Right cardiac atrium (tissue), 5 donors: ENCODE measurements at regions not wholly inside any gene's neighbourhood (a gene's known extent, or its start where the extent isn't known, plus 50 kb on each side); places are given as distances from the start of the nearest gene placed in this dataset.

Experiments used
- ATAC-seq, 2 donors: fragments of 200-7000 bp; cut with Tn5 transposase; one replicate each; pipeline versions ENCODE4 v1.8.0 to v1.9.1; 2020; ENCODE audit warnings: moderate library complexity in 2 of 2, mild to moderate bottlenecking in 1 of 2
- DNase-seq, 3 donors: peaks; one replicate each; pipeline ENCODE4 v3.0.0-alpha.2; 2020
- H3K27ac ChIP-seq: one replicate; pipeline ENCODE4 v1.5.1; 2013; ENCODE audit warnings: mild to moderate bottlenecking, low read length, control low read depth, moderate library complexity
- H3K27me3 ChIP-seq: one replicate; pipeline ENCODE4 v1.6.1; 2013; ENCODE audit not compliant: control insufficient read depth, insufficient read depth
- H3K4me1 ChIP-seq: one replicate; pipeline ENCODE4 v1.6.1; 2013; ENCODE audit warnings: low read length; ENCODE audit not compliant: control insufficient read depth, insufficient read depth
- H3K4me3 ChIP-seq: one replicate; pipeline ENCODE4 v1.5.1; 2013; ENCODE audit warnings: low read length, control low read depth
- H3K9me3 ChIP-seq: one replicate; pipeline ENCODE4 v1.6.1; 2013; ENCODE audit warnings: low read length; ENCODE audit not compliant: control insufficient read depth
- WGBS: extraction: QIAGEN DNeasy Blood & Tissue Kit; methylation state at CpG from one replicate; pipeline ENCODE4 v1.1.7; 2013; 5-methylcytosine and 5-hydroxymethylcytosine counted together
- intact Hi-C, 4 donors: fragments of 100-400 bp; cut with DNase I; formaldehyde crosslinking; loops; one replicate each; pipeline versions ENCODE4 v1.11.0 to v1.14.0; 2022 to 2023
- donor health status: healthy with polysubstance abuse.
- donor health status: DM: no; HTN: yes; CAD: no.
- donor health status: DM: no; HTN: no; CAD: no.
- donor health status: DM: no; HTN: yes; CAD: no; lungs with severe emphysema.
- donor health status: DM: yes; HTN: yes; CAD: no.

- Histone ChIP-seq H3K4me3 (no peak overlapping the region), H3K9me3 (no peaks in the 10 kb centered on the region), H3K27me3 (no peaks in the 10 kb centered on the region), H3K4me1 (peaks cover 2% of the 10 kb centered on the region), H3K27ac (no peak overlapping the region)
- WGBS = 85% methylated on average over 2 of the region's 2 CpGs
- no peak for ATAC-seq
- DNase-seq = no peak
- intact Hi-C loops = loop anchor here in 3 of 4 donors (5.0 to 10.0 kb wide), 2 partner anchors 399 to 402 kb away; partner anchors contain the start of genes BRCA2 (in 1 of the 3) and ZAR1L (in 1 of the 3)
Observed at GRCh38 chr13:31912647-31913401, 118.8 kb upstream of the FRY start.

GRCh38 chr13:31913459-31913858, 118.1 kb upstream of the FRY start:
- no peak for ATAC-seq
- WGBS = 98% methylated on average over 2 of the region's 2 CpGs

DNA sequence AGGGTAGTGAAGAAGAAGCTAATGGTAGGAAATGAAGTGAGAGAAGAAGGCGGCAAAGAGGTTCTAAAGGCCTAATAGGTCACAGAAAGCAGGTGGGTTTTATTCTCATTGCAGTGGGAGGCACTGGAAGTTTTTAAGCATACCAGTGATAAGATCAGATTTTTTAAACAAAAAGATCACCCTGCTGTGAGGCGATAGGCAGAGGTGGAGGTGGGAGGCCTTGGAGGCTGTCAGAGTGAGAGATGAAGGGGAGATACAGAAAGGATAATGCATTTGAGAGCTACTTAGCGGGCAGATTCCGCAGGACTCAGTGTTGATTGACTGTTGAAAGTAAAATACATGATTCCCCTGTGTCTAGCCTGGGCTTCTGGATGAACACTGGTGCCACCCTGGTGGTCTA, 116.7 kb upstream of the FRY start:
- Histone ChIP-seq H3K27ac (no peak overlapping the region), H3K4me3 (no peak overlapping the region), H3K4me1 (peaks cover 2% of the 10 kb centered on the region), H3K27me3 (no peaks in the 10 kb centered on the region), H3K9me3 (no peaks in the 10 kb centered on the region)
- WGBS = 97% methylated on average over 4 of the region's 4 CpGs
- ATAC-seq = no peak
- intact Hi-C loops = loop anchor here in 3 of 4 donors (5.0 to 10.0 kb wide), 2 partner anchors 397 to 400 kb away; partner anchors contain the start of genes BRCA2 (in 1 of the 3) and ZAR1L (in 1 of the 3)
- DNase-seq = no peak

More at GRCh38 chr13:31913459-31913858, 118.1 kb upstream of the FRY start:
- no peak overlapping the region for H3K4me3 ChIP-seq
- no peak for DNase-seq
- H3K27me3 ChIP-seq = no peaks in the 10 kb centered on the region
- intact Hi-C loops = loop anchor here in 3 of 4 donors (5.0 to 10.0 kb wide), 2 partner anchors 399 to 401 kb away; partner anchors contain the start of genes BRCA2 (in 1 of the 3) and ZAR1L (in 1 of the 3)
- peaks cover 2% of the 10 kb centered on the region for H3K4me1 ChIP-seq
- H3K27ac ChIP-seq = no peak overlapping the region
- no peaks in the 10 kb centered on the region for H3K9me3 ChIP-seq

- DNase-seq (no peak), ATAC-seq (no peak)
- 77% methylated on average over 2 of the region's 2 CpGs for WGBS
- Histone ChIP-seq H3K27ac (no peak overlapping the region), H3K9me3 (no peaks in the 10 kb centered on the region), H3K4me3 (no peak overlapping the region), H3K27me3 (no peaks in the 10 kb centered on the region), H3K4me1 (no peaks in the 10 kb centered on the region)
- intact Hi-C loops = loop anchor here in 1 of 4 donors (10.0 kb wide), 1 partner anchor 396 kb away; the partner anchor contains the start of genes BRCA2 and ZAR1L
Observed at GRCh38 chr13:31918707-31919106, 112.9 kb upstream of the FRY start.

DNA sequence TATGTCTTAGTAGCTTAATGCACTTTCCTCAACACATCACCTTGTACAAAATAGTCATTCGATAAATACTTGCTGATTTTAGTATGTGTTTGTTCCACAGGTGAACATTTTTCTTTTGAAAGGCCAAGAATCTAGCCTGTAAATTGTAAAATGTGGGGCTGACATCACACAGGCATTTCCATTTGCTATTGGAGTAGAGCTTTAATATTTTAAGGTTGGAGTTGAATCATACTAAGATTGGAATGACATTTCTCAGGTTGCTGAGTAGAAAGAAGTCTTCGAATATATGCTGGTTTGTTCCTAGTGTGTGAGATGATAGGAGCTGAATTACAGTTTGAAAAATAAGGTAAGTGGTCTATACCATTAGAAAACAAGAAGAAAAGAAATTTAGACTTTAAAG, 112.3 kb upstream of the FRY start:
- H3K4me1 ChIP-seq = no peaks in the 10 kb centered on the region
- H3K9me3 ChIP-seq = no peaks in the 10 kb centered on the region
- intact Hi-C loops = loop anchor here in 1 of 4 donors (10.0 kb wide), 1 partner anchor 396 kb away; the partner anchor contains the start of genes BRCA2 and ZAR1L
- ATAC-seq = no peak
- H3K27ac ChIP-seq = no peak overlapping the region
- H3K4me3 ChIP-seq = no peak overlapping the region
- no peak for DNase-seq
- H3K27me3 ChIP-seq = no peaks in the 10 kb centered on the region
- WGBS = 93% methylated on average over 2 of the region's 2 CpGs

DNA sequence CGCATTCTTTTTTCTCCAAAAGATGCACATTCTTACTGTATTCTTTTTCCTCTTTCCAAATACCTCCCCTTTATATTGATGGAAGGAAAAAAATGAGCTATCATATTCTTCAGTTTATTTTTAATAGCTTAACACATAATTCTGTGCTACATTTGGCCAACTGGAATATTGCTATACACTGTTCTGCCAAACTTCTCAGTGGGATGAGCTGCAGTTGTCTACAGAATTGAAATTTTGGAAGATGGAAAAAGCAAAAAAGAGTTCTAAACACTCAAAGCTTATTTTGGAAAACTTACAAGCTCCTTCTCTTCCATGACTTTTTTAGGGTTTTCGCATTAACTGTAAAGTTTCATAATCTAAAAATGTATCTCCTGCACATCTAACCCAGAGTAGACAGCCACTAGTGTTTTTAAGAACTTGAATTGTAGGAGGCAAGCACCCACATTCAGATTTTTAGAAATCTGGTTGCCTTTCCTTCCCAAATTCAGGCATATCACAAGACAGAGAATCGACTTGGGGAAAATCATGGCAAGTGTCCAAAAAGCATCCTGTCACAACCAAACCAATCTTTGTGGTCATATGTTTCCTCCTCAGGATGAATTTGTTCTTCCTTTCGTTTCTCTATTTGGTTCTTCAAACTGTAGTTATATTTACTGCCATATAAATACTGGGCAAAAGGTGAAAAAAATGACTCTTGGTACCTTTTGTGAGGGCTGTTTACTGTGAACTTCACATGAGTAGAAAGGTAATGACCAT, 111.4 kb upstream of the FRY start:
- intact Hi-C loops = loop anchor here in 1 of 4 donors (10.0 kb wide), 1 partner anchor 395 kb away; the partner anchor contains the start of genes BRCA2 and ZAR1L
- WGBS = 50% methylated on average over 4 of the region's 4 CpGs
- H3K27ac ChIP-seq = no peak overlapping the region

DNA sequence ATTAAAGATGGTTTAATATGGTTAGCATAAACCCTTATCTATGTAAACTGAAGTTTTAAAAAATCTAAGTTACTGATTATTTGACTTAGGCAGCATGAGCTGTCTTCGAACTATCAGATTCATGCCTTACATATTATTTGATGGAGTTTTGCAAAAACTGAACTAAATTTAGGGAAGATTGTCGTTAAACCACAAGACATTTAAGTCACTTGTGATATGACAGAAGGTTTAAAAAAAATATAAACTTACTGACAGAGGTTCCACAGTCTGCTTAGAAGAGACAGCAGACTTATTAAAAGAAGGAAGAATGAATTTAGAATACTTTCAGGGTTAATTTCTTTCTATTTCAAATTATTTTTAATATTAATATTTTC, 110.9 kb upstream of the FRY start:
- DNase-seq (no peak), ATAC-seq (no peak)
- no peaks in the 10 kb centered on the region for H3K9me3 ChIP-seq
- no peaks in the 10 kb centered on the region for H3K4me1 ChIP-seq
- WGBS = 72% methylated on average over 2 of the region's 2 CpGs
- no peaks in the 10 kb centered on the region for H3K27me3 ChIP-seq
- intact Hi-C loops = no loop called here
- H3K4me3 ChIP-seq = no peak overlapping the region
- H3K27ac ChIP-seq = no peak overlapping the region

More for the DNA sequence above, 111.4 kb upstream of the FRY start:
- no peaks in the 10 kb centered on the region for H3K9me3 ChIP-seq
- DNase-seq (no peak), ATAC-seq (no peak)
- H3K4me1 ChIP-seq = no peaks in the 10 kb centered on the region
- H3K4me3 ChIP-seq = no peak overlapping the region
- no peaks in the 10 kb centered on the region for H3K27me3 ChIP-seq

DNA sequence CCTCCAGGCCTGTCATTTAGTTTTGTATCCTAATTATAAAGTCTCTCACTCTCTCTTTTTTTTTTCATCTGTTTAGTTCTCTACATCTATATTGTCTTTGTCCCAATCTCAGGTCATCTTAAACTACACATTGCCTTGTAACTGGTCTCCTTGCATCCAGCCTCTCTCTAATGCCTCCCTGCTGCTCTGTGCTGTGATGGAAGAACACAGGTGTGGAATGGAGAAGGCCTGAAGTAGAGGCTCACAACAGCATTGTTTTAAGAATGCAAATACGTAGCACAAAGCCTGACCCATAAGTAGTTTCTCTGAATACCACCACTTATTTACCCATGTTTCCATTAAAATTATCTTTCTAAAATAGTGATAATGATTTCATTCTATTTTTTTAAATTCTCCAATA, 108.8 kb upstream of the FRY start:
- no peak overlapping the region for H3K4me3 ChIP-seq
- H3K4me1 ChIP-seq = peaks cover 3% of the 10 kb centered on the region
- ATAC-seq (no peak), DNase-seq (no peak)
- 95% methylated on average over 1 of the region's 1 CpG for WGBS
- H3K9me3 ChIP-seq = no peaks in the 10 kb centered on the region
- intact Hi-C loops = no loop called here
- H3K27ac ChIP-seq = no peak overlapping the region
- H3K27me3 ChIP-seq = no peaks in the 10 kb centered on the region

DNA sequence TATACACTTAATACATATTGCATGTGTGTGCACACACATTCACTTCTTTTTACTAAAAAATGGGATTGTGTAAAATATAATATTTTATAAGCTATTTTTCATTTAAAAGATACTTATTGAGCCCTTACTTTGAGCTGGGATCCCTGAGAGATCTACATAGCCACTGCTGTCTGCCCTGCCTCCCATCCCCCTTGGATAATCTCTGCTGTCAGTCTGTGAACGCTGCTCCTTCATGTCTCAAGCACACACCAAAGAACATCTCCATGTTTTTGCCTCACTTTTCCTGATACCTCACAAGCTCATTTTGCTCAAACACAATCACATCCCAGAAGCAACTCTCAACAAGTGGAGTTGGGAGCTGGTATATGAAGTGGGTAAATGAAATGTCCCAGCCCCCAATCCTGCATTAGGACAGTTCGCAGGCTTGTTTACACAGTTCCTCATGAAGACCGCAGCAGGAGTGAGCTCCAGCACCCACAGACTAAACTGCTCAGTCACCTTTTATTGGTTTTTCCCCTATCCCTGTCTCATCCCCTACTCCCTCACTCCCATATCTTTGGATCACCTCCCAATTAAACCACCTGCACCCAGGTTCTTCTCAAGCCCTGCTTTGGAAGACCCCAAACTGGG, 108.3 kb upstream of the FRY start:
- Histone ChIP-seq H3K9me3 (no peaks in the 10 kb centered on the region), H3K4me3 (no peak overlapping the region), H3K27ac (no peak overlapping the region), H3K27me3 (no peaks in the 10 kb centered on the region), H3K4me1 (peaks cover 3% of the 10 kb centered on the region)
- ATAC-seq (no peak), DNase-seq (no peak)
- intact Hi-C loops = no loop called here
- WGBS = 91% methylated on average over 3 of the region's 3 CpGs

DNA sequence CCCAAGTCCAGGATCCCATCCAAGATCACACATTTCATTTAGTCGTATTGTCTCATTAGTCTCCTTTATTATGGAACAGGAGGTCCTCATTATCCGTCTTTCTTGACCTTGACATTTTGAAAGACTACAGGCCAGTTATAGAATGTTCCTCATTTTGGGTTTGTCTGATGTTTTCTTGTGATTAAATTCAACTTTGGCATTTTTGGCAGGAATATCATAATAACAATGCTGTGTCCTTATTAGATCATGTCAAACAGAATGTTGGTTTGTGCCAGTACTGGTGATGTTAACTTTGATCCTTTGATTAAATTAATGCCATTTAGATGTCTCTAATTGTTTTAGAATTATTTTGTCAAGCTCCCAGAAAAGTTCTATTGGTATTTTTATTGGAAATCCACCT, 106.5 kb upstream of the FRY start:
- H3K4me3 ChIP-seq = no peak overlapping the region
- H3K27me3 ChIP-seq = no peaks in the 10 kb centered on the region
- DNase-seq (no peak), ATAC-seq (no peak)
- H3K27ac ChIP-seq = no peak overlapping the region
- H3K4me1 ChIP-seq = peaks cover 3% of the 10 kb centered on the region
- WGBS = 44% methylated on average over 2 of the region's 2 CpGs
- H3K9me3 ChIP-seq = no peaks in the 10 kb centered on the region
- intact Hi-C loops = no loop called here
